ENCODE measurements at regions not wholly inside any gene's neighbourhood (a gene's known extent, or its start where the extent isn't known, plus 50 kb on each side); places are given as distances from the start of the nearest gene placed in this dataset.
"Not testable (repeated sequence)": the region's sequence is repeated elsewhere in the genome, so short reads cannot be mapped to it uniquely, and the experiment has no call there.

- not testable (repeated sequence) for TF ChIP-seq EGR1 (IDR thresholded peaks at IDR 0.05; ENCODE audit: borderline replicate concordance in 1 of 2, low read depth in 2 of 2, low read length in 2 of 2); ZBED1 (IDR thresholded peaks at IDR 0.05; ENCODE audit: borderline replicate concordance); CTCF (IDR thresholded peaks at IDR 0.05 in 2 of 3, conservative IDR thresholded peaks at IDR 0.05 in 1 of 3; ENCODE audit: control insufficient read depth in 2 of 3, extremely low read depth in 1 of 3, insufficient read depth in 1 of 3, low read depth in 3 of 3, low read length in 3 of 3)
These were observed 1305.5 kb downstream of the CDH12 start for GRCh38 chr5:21547656-21548055.

Data from GM12878 (cell line).